K562 (cell line): ENCODE measurements at regions not wholly inside any gene's neighbourhood (a gene's known extent, or its start where the extent isn't known, plus 50 kb on each side); places are given as distances from the start of the nearest gene placed in this dataset.

Experiments
- ARID1B ChIP-seq: fragments of 450-650 bp; IDR thresholded peaks from 2 replicates; pipeline ENCODE4 v1.6.1; 2016; ENCODE audit warnings: antibody characterized with exemption, mild to moderate bottlenecking, inconsistent platforms
- C11orf30 ChIP-seq: fragments of 450-650 bp; IDR thresholded peaks from 2 replicates; pipeline ENCODE4 v1.6.1; 2016; ENCODE audit warnings: low read depth, mild to moderate bottlenecking
- TAL1 ChIP-seq: fragments of 450-650 bp; IDR thresholded peaks from 2 replicates; pipeline ENCODE4 v1.6.1; 2016; ENCODE audit warnings: mild to moderate bottlenecking
- TF ChIP-seq, protein P1 (sequence below): fragments of 450-650 bp; IDR thresholded peaks from 2 replicates; pipeline ENCODE4 v1.6.1; 2016; ENCODE audit warnings: mild to moderate bottlenecking, moderate library complexity
- TF ChIP-seq, protein P2 (sequence below): fragments of 200-800 bp; sonication (Bioruptor generic); IDR thresholded peaks from 2 replicates; pipeline ENCODE4 v1.6.1; 2017; ENCODE audit warnings: missing genetic modification characterization, missing compliant biosample characterization

DNA sequence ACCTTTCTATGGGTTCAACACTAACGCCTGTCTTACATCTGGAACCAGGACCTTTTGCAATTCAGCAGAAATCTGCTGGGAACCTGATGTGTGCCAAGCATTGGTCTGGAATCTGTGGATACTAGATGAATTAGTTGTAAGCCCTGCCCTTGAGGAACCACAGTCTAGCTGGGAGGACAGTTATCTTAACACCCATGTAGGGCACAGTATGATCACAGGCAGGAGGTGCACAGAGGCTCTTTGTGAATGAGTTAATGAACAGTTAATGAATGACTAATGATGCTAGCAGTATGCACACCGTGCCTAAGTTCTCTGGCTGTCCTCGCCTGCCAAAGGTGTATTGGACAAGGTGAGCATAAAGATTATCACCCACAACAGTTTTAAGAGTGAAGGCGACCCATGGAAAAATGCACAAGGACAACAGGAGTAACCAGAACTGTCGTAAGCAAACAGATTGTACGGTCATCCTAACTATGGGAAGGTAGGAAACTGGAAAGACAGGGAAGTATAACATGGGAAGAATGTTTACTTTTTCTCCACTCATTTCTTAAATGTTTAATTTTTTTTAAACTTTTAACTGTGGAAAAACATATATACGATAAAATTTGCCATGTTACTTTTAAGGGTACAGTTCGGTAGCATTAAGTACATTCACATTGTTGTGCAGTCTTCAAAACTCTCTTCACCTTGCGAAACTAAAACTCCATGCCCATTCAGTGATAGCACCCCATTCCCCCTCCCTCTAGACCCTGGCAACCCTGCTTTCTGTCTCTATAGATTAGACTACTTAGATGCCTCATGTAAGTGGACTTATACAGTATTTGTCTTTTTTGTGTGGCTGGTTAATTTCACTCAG, 139.9 kb downstream of the CXCL12 start (continued):
- TF ChIP-seq, protein P1, sequence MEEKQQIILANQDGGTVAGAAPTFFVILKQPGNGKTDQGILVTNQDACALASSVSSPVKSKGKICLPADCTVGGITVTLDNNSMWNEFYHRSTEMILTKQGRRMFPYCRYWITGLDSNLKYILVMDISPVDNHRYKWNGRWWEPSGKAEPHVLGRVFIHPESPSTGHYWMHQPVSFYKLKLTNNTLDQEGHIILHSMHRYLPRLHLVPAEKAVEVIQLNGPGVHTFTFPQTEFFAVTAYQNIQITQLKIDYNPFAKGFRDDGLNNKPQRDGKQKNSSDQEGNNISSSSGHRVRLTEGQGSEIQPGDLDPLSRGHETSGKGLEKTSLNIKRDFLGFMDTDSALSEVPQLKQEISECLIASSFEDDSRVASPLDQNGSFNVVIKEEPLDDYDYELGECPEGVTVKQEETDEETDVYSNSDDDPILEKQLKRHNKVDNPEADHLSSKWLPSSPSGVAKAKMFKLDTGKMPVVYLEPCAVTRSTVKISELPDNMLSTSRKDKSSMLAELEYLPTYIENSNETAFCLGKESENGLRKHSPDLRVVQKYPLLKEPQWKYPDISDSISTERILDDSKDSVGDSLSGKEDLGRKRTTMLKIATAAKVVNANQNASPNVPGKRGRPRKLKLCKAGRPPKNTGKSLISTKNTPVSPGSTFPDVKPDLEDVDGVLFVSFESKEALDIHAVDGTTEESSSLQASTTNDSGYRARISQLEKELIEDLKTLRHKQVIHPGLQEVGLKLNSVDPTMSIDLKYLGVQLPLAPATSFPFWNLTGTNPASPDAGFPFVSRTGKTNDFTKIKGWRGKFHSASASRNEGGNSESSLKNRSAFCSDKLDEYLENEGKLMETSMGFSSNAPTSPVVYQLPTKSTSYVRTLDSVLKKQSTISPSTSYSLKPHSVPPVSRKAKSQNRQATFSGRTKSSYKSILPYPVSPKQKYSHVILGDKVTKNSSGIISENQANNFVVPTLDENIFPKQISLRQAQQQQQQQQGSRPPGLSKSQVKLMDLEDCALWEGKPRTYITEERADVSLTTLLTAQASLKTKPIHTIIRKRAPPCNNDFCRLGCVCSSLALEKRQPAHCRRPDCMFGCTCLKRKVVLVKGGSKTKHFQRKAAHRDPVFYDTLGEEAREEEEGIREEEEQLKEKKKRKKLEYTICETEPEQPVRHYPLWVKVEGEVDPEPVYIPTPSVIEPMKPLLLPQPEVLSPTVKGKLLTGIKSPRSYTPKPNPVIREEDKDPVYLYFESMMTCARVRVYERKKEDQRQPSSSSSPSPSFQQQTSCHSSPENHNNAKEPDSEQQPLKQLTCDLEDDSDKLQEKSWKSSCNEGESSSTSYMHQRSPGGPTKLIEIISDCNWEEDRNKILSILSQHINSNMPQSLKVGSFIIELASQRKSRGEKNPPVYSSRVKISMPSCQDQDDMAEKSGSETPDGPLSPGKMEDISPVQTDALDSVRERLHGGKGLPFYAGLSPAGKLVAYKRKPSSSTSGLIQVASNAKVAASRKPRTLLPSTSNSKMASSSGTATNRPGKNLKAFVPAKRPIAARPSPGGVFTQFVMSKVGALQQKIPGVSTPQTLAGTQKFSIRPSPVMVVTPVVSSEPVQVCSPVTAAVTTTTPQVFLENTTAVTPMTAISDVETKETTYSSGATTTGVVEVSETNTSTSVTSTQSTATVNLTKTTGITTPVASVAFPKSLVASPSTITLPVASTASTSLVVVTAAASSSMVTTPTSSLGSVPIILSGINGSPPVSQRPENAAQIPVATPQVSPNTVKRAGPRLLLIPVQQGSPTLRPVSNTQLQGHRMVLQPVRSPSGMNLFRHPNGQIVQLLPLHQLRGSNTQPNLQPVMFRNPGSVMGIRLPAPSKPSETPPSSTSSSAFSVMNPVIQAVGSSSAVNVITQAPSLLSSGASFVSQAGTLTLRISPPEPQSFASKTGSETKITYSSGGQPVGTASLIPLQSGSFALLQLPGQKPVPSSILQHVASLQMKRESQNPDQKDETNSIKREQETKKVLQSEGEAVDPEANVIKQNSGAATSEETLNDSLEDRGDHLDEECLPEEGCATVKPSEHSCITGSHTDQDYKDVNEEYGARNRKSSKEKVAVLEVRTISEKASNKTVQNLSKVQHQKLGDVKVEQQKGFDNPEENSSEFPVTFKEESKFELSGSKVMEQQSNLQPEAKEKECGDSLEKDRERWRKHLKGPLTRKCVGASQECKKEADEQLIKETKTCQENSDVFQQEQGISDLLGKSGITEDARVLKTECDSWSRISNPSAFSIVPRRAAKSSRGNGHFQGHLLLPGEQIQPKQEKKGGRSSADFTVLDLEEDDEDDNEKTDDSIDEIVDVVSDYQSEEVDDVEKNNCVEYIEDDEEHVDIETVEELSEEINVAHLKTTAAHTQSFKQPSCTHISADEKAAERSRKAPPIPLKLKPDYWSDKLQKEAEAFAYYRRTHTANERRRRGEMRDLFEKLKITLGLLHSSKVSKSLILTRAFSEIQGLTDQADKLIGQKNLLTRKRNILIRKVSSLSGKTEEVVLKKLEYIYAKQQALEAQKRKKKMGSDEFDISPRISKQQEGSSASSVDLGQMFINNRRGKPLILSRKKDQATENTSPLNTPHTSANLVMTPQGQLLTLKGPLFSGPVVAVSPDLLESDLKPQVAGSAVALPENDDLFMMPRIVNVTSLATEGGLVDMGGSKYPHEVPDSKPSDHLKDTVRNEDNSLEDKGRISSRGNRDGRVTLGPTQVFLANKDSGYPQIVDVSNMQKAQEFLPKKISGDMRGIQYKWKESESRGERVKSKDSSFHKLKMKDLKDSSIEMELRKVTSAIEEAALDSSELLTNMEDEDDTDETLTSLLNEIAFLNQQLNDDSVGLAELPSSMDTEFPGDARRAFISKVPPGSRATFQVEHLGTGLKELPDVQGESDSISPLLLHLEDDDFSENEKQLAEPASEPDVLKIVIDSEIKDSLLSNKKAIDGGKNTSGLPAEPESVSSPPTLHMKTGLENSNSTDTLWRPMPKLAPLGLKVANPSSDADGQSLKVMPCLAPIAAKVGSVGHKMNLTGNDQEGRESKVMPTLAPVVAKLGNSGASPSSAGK = peak; percentile 31; the same call in 1 of the 2 replicates
- TF ChIP-seq C11orf30 (0 out of 2 replicates have a peak, but pooled peaks have one; percentile 8), TAL1 (peak; percentile 30; the same call in 1 of the 2 replicates), ARID1B (no peak)
- TF ChIP-seq, protein P2, sequence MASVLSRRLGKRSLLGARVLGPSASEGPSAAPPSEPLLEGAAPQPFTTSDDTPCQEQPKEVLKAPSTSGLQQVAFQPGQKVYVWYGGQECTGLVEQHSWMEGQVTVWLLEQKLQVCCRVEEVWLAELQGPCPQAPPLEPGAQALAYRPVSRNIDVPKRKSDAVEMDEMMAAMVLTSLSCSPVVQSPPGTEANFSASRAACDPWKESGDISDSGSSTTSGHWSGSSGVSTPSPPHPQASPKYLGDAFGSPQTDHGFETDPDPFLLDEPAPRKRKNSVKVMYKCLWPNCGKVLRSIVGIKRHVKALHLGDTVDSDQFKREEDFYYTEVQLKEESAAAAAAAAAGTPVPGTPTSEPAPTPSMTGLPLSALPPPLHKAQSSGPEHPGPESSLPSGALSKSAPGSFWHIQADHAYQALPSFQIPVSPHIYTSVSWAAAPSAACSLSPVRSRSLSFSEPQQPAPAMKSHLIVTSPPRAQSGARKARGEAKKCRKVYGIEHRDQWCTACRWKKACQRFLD (CRISPR knock-in tag) = no peak
